ENCODE measurements at regions not wholly inside any gene's neighbourhood (a gene's known extent, or its start where the extent isn't known, plus 50 kb on each side); places are given as distances from the start of the nearest gene placed in this dataset.

GRCh38 chr21:29233611-29234540, 64.8 kb upstream of the BACH1 start:
- no peak for DNase-seq
- no peaks in the 10 kb centered on the region for H3K4me1 ChIP-seq
- no peak for TF ChIP-seq CTCF (IDR thresholded peaks at IDR 0.05)
- H3K4me3 ChIP-seq: no peak overlapping the region
- no peak overlapping the region for H3K27ac ChIP-seq
- no peaks in the 10 kb centered on the region for H3K27me3 ChIP-seq
- H3K9ac ChIP-seq (ENCODE audit: low read depth in 2 of 2, low read length in 2 of 2): no peak overlapping the region
- H3K36me3 ChIP-seq: no peaks in the 10 kb centered on the region
- intact Hi-C loops (cut with DNase I): no loop called here
- no peaks in the 10 kb centered on the region for H3K9me3 ChIP-seq

GRCh38 chr21:29235714-29236197, 63.0 kb upstream of the BACH1 start:
- H3K9me3 ChIP-seq: no peaks in the 10 kb centered on the region
- no peak for TF ChIP-seq CTCF (IDR thresholded peaks at IDR 0.05)
- H3K4me3 ChIP-seq: no peak overlapping the region
- H3K27me3 ChIP-seq: no peaks in the 10 kb centered on the region
- intact Hi-C loops (cut with DNase I): no loop called here
- H3K27ac ChIP-seq: no peak overlapping the region
- H3K9ac ChIP-seq (ENCODE audit: low read depth in 2 of 2, low read length in 2 of 2): no peak overlapping the region
- no peaks in the 10 kb centered on the region for H3K36me3 ChIP-seq
- H3K4me1 ChIP-seq: no peaks in the 10 kb centered on the region
- DNase-seq: no peak

- H3K4me3 ChIP-seq: no peak overlapping the region
- no peaks in the 10 kb centered on the region for H3K9me3 ChIP-seq
- H3K27me3 ChIP-seq: no peaks in the 10 kb centered on the region
- DNase-seq: no peak
- H3K27ac ChIP-seq: no peak overlapping the region
- no peak overlapping the region for H3K9ac ChIP-seq (ENCODE audit: low read depth in 2 of 2, low read length in 2 of 2)
- no peaks in the 10 kb centered on the region for H3K4me1 ChIP-seq
- intact Hi-C loops (cut with DNase I): no loop called here
- TF ChIP-seq CTCF (IDR thresholded peaks at IDR 0.05): no peak
- H3K36me3 ChIP-seq: no peaks in the 10 kb centered on the region
Observed at GRCh38 chr21:29236201-29236600, 62.5 kb upstream of the BACH1 start.

- Histone ChIP-seq H3K9ac (ENCODE audit: low read depth in 2 of 2, low read length in 2 of 2) (no peak overlapping the region), H3K27me3 (no peaks in the 10 kb centered on the region), H3K27ac (no peak overlapping the region), H3K36me3 (no peaks in the 10 kb centered on the region), H3K4me3 (no peak overlapping the region), H3K4me1 (no peaks in the 10 kb centered on the region), H3K9me3 (no peaks in the 10 kb centered on the region)
- TF ChIP-seq CTCF (IDR thresholded peaks at IDR 0.05): no peak
- DNase-seq: no peak
- intact Hi-C loops (cut with DNase I): no loop called here
Observed at GRCh38 chr21:29237110-29238052, 61.3 kb upstream of the BACH1 start.
